SK-MEL-5 (cell line): ENCODE measurements at regions not wholly inside any gene's neighbourhood (a gene's known extent, or its start where the extent isn't known, plus 50 kb on each side); places are given as distances from the start of the nearest gene placed in this dataset.
A peak's percentile ranks its signal among the peaks of the same experiment; 100 is the strongest.
"Not testable (repeated sequence)": the region's sequence is repeated elsewhere in the genome, so short reads cannot be mapped to it uniquely, and the experiment has no call there.

ENCODE experiments used
- DNase-seq: peaks from one replicate; pipeline ENCODE4 v3.0.0-alpha.2; 2016; ENCODE audit warnings: low read depth, low spot score
- in situ Hi-C: cut with HindIII; loops from 2 replicates; pipeline ENCODE4 v1.10.0; 2016; ENCODE audit warnings: low sequenced_read_pairs, high pct_unique_total_duplicates, low pct_unique_long_range_greater_than_20kb

- DNase-seq, result peak; percentile 55
- in situ Hi-C loops, result no loop called here
Observed at GRCh38 chr3:89533275-89533674, 425.9 kb downstream of the EPHA3 start.

- DNase-seq, in situ Hi-C loops: not testable (repeated sequence)
Observed at GRCh38 chr3:89554587-89554986, 447.2 kb downstream of the EPHA3 start.

DNA sequence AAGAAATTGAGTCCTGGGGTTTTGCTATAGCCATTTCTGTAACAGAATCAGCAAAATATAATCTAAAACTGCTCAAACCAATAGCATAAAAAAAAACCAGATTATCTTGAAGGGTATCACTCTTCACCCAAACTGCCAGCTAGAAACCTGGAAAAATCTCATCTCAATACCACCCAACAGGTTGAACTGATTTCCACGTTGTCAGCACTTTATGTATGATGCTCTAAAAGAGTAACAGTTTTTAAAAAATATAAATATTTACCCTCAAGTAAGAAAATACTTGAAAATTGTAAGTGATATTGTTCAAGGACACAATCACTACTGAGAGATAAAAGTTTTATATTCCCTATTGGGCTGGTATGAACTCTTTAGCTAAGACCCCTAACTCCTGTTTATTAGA, 451.3 kb downstream of the EPHA3 start:
- DNase-seq, result no peak
- in situ Hi-C loops, result no loop called here

DNA sequence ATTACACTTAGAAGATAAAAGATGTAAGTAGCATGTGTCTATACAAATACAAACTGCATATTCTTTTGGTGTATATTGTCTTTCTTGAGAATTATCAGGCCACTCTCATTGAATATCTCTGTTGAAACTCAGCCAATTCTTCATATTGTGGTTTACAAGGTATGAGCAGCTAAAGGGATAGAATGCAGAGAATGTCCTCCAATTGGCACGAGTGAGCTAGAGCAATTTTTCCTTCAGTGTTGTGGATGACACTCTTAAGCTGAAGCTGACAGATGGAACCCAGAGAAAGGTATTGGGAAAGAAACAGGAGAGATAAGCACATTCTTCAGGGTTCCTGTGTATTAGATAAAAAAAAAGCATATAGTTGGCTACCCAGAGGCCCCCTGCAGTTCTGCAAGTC, 453.1 kb downstream of the EPHA3 start:
- in situ Hi-C loops, result no loop called here
- DNase-seq, result no peak

DNA sequence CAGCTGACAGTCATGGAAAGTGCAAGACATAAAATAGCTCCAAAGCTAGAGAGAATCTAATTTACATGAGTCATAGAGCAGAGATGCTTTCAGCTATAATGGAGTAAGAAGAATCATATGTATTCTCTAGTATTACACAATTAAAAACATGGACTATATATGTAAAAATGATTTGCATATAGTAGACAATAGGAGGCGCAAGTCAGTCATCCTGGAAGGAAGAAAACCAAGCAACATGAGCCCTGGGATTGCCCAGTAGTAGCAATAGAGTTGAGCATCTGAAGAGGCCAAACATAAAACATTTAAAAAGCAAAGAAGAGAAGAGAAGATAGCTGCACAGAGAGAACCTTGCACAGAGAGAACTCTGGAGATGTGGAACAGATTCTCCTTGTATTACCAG, 455.0 kb downstream of the EPHA3 start:
- peak; percentile 56 for DNase-seq

DNA sequence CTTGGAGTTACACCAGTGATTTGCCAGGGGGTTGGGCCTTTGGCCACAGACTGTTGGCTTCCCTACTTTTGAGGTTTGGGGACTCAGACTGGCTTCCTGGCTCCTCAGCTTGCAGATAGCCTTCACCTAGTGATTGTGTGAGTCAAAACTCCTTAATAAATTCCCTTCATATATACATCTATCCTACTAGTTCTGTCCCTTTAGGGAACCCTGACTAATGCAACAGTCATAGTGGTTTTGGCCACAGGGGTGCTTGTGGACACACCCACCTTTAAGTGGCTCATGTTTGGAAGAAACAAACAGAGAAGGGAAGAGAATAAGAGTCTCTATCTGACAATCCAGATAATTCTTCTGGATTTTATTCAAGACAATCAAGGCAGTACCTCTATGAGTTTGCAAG, 457.7 kb downstream of the EPHA3 start:
- in situ Hi-C loops, result no loop called here
- DNase-seq, result no peak

More for the DNA sequence above, 455.0 kb downstream of the EPHA3 start:
- in situ Hi-C loops, result no loop called here

GRCh38 chr3:89570465-89570864, 463.0 kb downstream of the EPHA3 start:
- in situ Hi-C loops, result no loop called here
- DNase-seq, result no peak

GRCh38 chr3:89571298-89571697, 463.9 kb downstream of the EPHA3 start:
- DNase-seq, result no peak
- in situ Hi-C loops, result no loop called here

- in situ Hi-C loops, result no loop called here
- no peak for DNase-seq
Observed at GRCh38 chr3:89571707-89572106, 464.3 kb downstream of the EPHA3 start.

GRCh38 chr3:89572261-89572660, 464.8 kb downstream of the EPHA3 start:
- no peak for DNase-seq
- in situ Hi-C loops, result no loop called here

DNA sequence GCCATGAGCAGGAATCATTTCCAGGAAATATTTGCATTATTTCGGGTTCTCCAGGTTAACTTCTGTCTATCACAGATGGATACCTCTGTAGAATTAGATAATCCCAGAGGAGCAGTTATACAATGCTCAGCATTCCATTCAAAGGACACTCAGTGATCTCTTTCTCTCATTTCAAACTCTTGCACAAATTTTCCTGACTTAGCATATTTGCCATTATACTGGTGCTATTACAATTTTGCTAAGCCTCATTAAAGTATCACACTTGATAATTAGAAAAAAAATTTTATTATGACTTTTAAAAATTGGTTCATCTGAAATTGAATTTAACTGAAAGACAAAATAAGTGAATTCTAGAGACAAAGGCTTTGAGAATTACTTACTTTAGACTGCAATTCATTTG, 469.0 kb downstream of the EPHA3 start:
- DNase-seq, result no peak
- in situ Hi-C loops, result no loop called here

DNA sequence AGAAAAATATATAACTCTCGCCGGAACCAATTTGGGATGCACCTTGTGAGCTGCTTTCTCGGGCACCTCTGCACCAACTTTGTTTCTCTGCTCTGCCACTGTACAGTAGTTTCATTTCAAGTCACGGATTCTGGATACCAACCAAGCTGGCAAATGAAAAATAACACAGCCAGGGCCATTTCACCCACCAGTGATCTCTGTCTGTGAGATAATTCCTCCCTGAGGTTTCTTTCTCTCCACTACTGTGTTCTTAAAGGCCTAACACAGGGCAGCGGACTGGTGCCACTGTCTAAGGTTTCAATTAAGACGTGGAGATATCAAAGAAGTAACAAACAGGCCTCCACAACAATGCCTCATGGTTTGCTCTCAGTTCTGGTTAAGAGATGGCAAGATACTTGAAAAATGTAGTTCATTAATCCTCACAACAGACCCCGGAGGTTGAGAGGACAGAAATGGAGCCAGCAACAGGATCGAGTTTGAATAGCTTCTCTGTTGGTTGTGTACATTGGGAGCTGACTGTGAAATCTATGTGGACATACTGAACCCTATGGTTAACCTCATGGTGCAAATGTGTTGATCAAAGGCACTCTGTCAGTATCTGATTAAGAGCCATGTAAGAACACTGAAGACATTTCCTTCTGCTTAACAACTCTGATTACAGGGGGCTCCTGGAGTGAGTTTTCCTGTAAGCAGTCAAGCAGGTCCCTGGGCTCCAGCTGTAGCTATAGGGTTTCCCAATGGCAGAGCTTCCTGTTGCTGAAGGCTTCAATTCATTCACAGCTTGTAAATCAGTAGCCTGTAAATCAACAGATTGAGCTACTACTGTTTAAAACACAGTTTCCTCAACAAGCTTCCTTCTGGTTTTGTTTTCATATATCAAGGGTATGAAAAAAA, 470.5 kb downstream of the EPHA3 start:
- peak; percentile 4 for DNase-seq
- in situ Hi-C loops, result no loop called here

- no peak for DNase-seq
- in situ Hi-C loops, result no loop called here
Observed at GRCh38 chr3:89580859-89581258, 473.4 kb downstream of the EPHA3 start.

DNA sequence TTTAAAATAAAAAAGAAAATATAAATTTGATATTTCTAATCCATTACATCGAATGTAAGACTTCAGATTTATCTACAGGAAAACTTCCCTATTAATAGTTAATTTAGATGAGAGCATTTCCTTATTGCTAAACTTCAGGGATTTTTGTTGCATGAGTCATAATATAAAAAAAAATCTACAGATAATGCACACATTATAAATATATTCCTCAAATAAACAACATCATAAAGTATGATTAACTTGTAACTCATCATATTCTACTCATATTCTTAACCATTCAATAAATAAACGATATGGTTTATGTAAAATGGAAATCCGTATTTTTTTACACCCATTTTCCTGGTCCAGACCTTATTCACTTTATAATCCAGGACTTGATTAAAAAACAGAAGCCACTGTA, 477.0 kb downstream of the EPHA3 start:
- no peak for DNase-seq
- in situ Hi-C loops, result no loop called here

- peak; percentile 93 for DNase-seq
- in situ Hi-C loops, result no loop called here
Observed at GRCh38 chr3:89586256-89586655, 478.8 kb downstream of the EPHA3 start.

- in situ Hi-C loops, result no loop called here
- peak; percentile 81 for DNase-seq
Observed at GRCh38 chr3:89586676-89587075, 479.3 kb downstream of the EPHA3 start.

GRCh38 chr3:89606151-89606550, 498.7 kb downstream of the EPHA3 start:
- no peak for DNase-seq
- in situ Hi-C loops, result no loop called here

GRCh38 chr3:89612027-89612426, 504.6 kb downstream of the EPHA3 start:
- no peak for DNase-seq
- in situ Hi-C loops, result no loop called here

GRCh38 chr3:89613241-89613640, 505.8 kb downstream of the EPHA3 start:
- in situ Hi-C loops, result no loop called here
- no peak for DNase-seq
